PC-3 (cell line): ENCODE measurements at regions not wholly inside any gene's neighbourhood (a gene's known extent, or its start where the extent isn't known, plus 50 kb on each side); places are given as distances from the start of the nearest gene placed in this dataset.

Experiments
- CTCF ChIP-seq: fragments of 300-600 bp; sonication (generic); conservative IDR thresholded peaks from 2 replicates; pipeline ENCODE4 v1.5.1; 2017; ENCODE audit warnings: antibody characterized with exemption, low read depth, mild to moderate bottlenecking, low read length
- EZH2 ChIP-seq: fragments of 300-600 bp; sonication (generic); IDR thresholded peaks from one replicate; pipeline ENCODE4 v1.6.1; 2017; ENCODE audit warnings: antibody characterized with exemption, mild to moderate bottlenecking, low read length; ENCODE audit not compliant: unreplicated experiment

GRCh38 chr3:152696962-152697361 is 138.0 kb upstream of the P2RY1 start:
- TF ChIP-seq CTCF, result no peak
- TF ChIP-seq EZH2, result no peak
